Activated T-cell treated with anti-CD3 and anti-CD28 coated beads, Interleukin-2, amount 50 U/mL, for 72 hours (primary cell): ENCODE measurements at regions not wholly inside any gene's neighbourhood (a gene's known extent, or its start where the extent isn't known, plus 50 kb on each side); places are given as distances from the start of the nearest gene placed in this dataset.

Source experiments
- ATAC-seq, 2 donors: fragments of 150-1000 bp; cut with Tn5 transposase; replicated peaks in 1 of 2; 2 replicates each; pipeline ENCODE4 v1.10.0; 2021; ENCODE audit warnings: moderate library complexity in 2 of 2, mild to moderate bottlenecking in 1 of 2
- DNase-seq, 2 donors: peaks; one replicate each; pipeline ENCODE4 v3.0.0; 2021 to 2022; ENCODE audit warnings: mixed read lengths in 1 of 2
- H3K27ac Mint-ChIP-seq: one replicate; pipeline ENCODE4 v1.8.0; 2022; ENCODE audit warnings: mild to moderate bottlenecking, moderate library complexity, mixed read lengths
- H3K27me3 Mint-ChIP-seq: one replicate; pipeline ENCODE4 v1.8.0; 2022; ENCODE audit warnings: low read depth, mixed read lengths
- H3K36me3 Mint-ChIP-seq, 2 donors: one replicate each; pipeline ENCODE4 v1.8.0; 2022; ENCODE audit warnings: mixed read lengths in 2 of 2, mild to moderate bottlenecking in 1 of 2; ENCODE audit not compliant: insufficient read depth in 2 of 2
- H3K4me1 Mint-ChIP-seq: one replicate; pipeline ENCODE4 v1.8.0; 2022; ENCODE audit warnings: low read depth, mixed read lengths
- H3K4me3 Mint-ChIP-seq, 2 donors: one replicate each; pipeline ENCODE4 v1.8.0; 2022; ENCODE audit warnings: mild to moderate bottlenecking in 2 of 2, mixed read lengths in 2 of 2, moderate library complexity in 2 of 2
- H3K9me3 Mint-ChIP-seq, 2 donors: one replicate each; pipeline ENCODE4 v1.8.0; 2022; ENCODE audit warnings: mixed read lengths in 2 of 2

DNA sequence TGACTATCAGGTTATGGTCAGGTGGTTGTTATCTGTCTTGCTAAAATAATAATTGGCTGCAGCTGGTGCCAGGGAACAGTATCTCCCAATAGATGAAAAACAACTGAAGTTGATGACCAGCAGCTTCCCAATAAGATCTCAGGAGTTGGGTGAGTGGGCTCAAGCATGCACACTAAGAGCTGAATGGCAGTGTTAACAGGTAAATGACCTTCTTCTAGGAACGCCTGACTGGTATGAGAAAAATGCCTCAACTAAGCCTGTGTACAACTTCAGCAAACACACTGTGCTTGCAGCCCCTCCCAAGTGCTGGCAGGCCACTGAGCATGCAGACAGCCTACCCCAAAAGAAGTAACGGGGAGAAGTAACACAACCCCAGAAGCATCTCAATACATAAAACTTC is 636.9 kb downstream of the ACTR3B start:
- Mint-ChIP-seq H3K36me3 (peaks cover 0 to 4% of the 10 kb centered on the region in 2 donors), H3K4me3 (no peak overlapping the region), H3K4me1 (no peaks in the 10 kb centered on the region), H3K27ac (no peak overlapping the region), H3K9me3 (peaks cover 2 to 9% of the 10 kb centered on the region in 2 donors), H3K27me3 (no peaks in the 10 kb centered on the region)
- DNase-seq (no peak), ATAC-seq (no peak)

DNA sequence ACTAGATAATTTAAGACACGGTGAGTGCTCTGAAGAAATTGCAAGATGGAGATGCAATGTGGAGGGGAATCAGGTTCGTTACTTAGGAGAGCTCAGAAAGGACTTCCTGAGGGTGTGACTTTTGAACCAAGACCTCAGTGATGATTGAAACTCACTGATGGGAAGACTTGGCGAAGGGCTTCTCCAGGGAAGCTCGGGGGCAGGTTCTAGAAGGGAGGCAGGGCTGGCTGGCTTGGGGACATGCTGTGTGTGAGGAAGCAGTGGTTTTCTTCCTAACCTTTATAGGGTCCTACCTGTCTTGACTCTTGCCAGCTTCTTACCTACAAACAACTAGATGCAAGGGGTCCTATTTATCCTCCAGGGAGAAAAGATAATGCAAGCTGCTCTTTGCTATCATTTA is 637.9 kb downstream of the ACTR3B start:
- peaks cover 6 to 11% of the 10 kb centered on the region in 2 donors for H3K9me3 Mint-ChIP-seq
- H3K4me3 Mint-ChIP-seq, result no peak overlapping the region
- no peaks in the 10 kb centered on the region for H3K27me3 Mint-ChIP-seq
- no peaks in the 10 kb centered on the region for H3K4me1 Mint-ChIP-seq
- no peak for ATAC-seq
- H3K27ac Mint-ChIP-seq, result no peak overlapping the region
- H3K36me3 Mint-ChIP-seq, result peaks cover 0 to 4% of the 10 kb centered on the region in 2 donors
- DNase-seq, result no peak

DNA sequence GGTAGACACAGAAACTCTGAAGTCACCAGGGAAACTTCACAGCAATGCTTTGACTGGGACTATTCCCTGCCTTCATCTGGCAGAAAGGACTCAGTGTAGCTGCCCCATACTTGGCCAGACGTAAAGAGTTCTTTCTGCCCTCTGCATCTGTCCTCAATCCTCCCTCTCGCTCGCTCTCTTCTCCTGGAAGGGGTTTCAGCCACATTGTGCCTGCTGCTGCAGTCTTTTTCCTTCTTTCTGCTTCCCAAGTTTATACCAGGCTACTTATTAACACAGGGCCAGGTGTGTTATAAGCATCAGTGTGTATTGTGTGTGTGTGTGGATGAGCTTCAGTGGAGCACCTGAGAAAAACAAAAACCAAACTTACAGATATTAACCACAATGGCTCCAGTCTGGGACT is 638.4 kb downstream of the ACTR3B start:
- Mint-ChIP-seq H3K27ac (no peak overlapping the region), H3K9me3 (peaks cover 6 to 11% of the 10 kb centered on the region in 2 donors), H3K36me3 (peaks cover 0 to 4% of the 10 kb centered on the region in 2 donors), H3K4me1 (no peaks in the 10 kb centered on the region), H3K4me3 (no peak overlapping the region), H3K27me3 (no peaks in the 10 kb centered on the region)
- DNase-seq, result no peak
- ATAC-seq, result no peak

DNA sequence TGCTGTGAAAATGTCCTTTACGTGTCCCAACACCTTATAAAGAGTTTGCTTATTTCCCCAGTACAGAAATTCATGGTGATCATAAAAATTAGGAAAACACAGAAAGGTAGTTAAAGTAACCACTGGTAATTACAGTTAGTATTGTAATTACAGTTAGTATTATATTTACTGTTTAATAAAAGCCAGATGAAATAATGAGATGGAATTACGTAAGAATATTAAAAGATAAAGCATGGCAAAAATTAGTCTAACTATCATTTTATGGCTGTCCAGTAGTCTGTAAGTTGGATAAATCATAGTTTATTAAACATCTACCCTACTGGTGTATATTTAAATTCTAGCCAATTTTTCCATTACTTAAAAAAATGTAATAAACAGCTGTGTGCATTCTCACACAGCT is 638.8 kb downstream of the ACTR3B start:
- no peak for DNase-seq
- Mint-ChIP-seq H3K9me3 (peaks cover 4 to 7% of the 10 kb centered on the region in 2 donors), H3K27ac (no peak overlapping the region), H3K36me3 (peaks cover 0 to 3% of the 10 kb centered on the region in 2 donors), H3K4me3 (no peak overlapping the region), H3K27me3 (no peaks in the 10 kb centered on the region), H3K4me1 (no peaks in the 10 kb centered on the region)
- ATAC-seq, result no peak

DNA sequence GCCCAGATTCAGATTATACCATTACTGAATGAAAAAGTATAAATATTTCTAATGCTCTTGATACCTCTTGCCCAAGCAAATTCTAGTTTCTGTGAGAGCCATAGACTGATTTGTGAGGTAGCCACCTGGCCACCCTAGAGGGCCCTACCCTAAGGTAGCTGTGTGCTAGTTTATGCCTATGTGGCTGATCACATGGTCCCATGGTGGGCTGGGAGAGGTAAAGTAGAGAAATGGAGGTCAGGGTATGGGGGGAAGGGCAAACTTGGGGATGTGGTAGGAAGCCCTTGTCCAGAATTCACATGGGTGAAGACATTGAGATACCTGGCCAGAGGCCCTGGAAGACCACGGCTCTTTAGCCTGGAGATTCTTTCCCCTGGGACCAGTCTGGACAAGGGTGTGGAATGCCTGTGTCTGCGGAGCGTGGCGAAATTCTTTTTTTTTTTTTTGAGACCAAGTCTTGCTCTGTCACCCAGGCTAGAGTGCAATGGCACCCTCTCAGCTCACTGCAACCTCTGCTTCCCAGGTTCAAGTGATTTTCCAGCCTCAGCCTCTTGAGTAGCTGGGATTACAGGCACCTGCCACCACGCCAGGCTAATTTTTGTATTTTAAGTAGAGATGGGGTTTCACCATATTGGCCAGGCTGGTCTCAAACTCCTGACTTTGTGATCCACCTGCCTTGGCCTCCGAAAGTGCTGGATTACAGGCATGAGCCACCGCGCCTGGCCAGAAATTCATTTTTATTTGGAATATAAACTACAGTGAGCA is 639.4 kb downstream of the ACTR3B start:
- DNase-seq (no peak), ATAC-seq (no peak)
- no peaks in the 10 kb centered on the region for H3K36me3 Mint-ChIP-seq
- H3K9me3 Mint-ChIP-seq, result peaks cover 4 to 6% of the 10 kb centered on the region in 2 donors
- no peaks in the 10 kb centered on the region for H3K27me3 Mint-ChIP-seq
- no peak overlapping the region for H3K4me3 Mint-ChIP-seq
- H3K4me1 Mint-ChIP-seq, result no peaks in the 10 kb centered on the region
- H3K27ac Mint-ChIP-seq, result no peak overlapping the region

DNA sequence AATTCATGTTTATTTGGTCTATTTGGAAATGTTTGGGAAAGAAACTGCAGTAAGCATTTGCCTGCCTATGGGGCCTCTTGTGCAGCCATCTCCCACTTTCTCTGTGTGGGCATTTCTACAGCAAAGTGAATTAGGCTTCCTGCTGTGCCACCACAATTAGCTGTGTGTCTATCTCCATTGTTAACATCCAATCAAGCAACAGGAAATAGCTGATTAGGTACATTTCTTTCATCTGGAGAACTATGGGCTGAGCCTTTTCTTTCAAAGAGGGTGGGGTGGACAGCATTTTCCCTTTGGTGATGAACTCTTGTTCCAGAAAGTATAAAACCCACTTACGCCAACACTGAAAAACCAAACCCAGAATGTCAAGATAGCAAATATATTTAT is 640.0 kb downstream of the ACTR3B start:
- no peak overlapping the region for H3K27ac Mint-ChIP-seq
- peaks cover 4 to 6% of the 10 kb centered on the region in 2 donors for H3K9me3 Mint-ChIP-seq
- no peak for ATAC-seq
- H3K36me3 Mint-ChIP-seq, result no peaks in the 10 kb centered on the region
- DNase-seq, result no peak
- H3K4me3 Mint-ChIP-seq, result no peak overlapping the region
- H3K4me1 Mint-ChIP-seq, result no peaks in the 10 kb centered on the region
- H3K27me3 Mint-ChIP-seq, result no peaks in the 10 kb centered on the region

DNA sequence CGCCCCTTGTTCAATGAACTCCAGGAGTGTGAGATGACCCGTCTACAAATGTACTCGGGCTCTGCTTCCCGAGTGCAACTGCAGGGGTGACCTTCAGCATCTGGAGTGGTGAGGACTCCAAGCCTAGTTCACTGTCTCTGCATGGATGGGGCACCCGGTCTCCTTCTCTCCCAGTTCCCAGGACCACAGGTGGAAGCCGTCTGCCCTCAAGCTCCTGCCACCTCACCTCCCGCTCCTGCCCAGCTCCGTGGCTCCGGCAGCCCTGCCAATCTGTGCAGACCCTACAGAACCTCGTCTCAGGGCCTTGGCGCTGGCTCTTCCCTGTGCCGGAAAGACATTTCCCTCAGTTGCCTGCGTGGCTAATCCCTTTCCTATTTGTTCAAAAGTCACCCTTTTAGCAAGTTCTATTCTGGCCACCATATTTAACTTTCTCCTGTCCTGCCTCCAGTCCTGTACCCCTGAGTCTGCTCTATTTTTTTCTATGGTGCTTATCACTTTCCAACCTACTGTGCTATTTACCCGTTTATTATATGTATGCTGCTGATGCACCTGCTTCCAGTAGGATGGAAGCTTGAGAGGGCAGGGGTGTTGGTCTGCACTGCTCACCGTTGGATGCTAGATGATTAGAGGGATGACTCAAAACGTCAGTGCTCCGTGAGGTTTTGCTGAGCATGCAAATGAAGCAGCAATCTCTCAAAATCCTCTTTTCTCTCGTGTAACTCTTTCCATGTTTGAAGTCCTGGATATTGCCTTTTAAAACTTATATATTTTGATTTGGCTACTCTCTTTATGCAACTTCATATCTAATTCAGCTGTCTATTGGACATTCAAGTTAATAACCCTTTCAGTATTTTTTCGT is 641.4 kb downstream of the ACTR3B start:
- DNase-seq, result no peak
- Mint-ChIP-seq H3K27ac (no peak overlapping the region), H3K36me3 (no peaks in the 10 kb centered on the region), H3K9me3 (peaks cover 4 to 6% of the 10 kb centered on the region in 2 donors), H3K4me1 (no peaks in the 10 kb centered on the region), H3K27me3 (no peaks in the 10 kb centered on the region), H3K4me3 (no peak overlapping the region)
- no peak for ATAC-seq

DNA sequence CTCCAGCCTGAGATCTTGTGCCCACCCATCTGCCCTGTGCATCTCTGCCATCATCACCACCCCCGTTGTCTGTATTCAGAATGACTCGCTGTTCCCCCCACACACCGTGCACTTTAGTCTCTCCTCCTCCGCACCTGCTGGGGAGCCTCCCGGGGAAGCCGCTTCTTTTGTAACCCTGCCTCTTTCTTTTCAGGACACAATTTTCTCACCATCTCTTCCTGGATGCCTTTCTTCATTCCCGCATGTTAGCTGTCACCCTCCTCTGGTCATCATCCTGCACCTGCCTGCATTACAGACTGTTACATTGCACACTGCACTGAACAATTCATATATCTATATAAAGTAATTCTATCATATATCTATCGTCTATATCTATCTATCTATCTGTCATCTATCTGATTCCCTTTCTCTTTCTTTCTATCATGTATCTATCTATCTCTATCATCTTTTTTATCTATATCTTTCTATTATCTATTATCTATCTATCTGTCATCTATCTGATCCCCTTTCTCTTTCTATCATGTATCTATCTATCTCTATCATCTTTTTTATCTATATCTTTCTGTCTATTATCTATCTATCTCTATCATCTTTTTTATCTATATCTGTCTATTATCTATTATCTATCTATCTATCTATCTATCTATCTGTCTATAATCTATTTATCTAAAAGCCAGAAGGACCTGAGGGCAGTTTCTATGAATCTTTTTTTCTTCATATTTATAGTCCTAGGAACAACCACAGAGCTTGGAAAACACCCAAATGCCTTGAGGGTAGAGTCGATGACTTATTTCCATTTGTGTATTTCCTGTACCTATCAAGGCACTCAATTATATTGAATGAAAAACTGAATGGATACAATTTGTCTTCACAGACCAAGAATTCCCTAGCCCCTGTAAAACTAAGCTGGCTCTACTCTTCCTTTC is 642.5 kb downstream of the ACTR3B start:
- Mint-ChIP-seq H3K27me3 (no peaks in the 10 kb centered on the region), H3K4me3 (no peak overlapping the region), H3K9me3 (peaks cover 4 to 5% of the 10 kb centered on the region in 2 donors), H3K27ac (no peak overlapping the region), H3K36me3 (no peaks in the 10 kb centered on the region), H3K4me1 (no peaks in the 10 kb centered on the region)
- no peak for DNase-seq
- ATAC-seq, result no peak

DNA sequence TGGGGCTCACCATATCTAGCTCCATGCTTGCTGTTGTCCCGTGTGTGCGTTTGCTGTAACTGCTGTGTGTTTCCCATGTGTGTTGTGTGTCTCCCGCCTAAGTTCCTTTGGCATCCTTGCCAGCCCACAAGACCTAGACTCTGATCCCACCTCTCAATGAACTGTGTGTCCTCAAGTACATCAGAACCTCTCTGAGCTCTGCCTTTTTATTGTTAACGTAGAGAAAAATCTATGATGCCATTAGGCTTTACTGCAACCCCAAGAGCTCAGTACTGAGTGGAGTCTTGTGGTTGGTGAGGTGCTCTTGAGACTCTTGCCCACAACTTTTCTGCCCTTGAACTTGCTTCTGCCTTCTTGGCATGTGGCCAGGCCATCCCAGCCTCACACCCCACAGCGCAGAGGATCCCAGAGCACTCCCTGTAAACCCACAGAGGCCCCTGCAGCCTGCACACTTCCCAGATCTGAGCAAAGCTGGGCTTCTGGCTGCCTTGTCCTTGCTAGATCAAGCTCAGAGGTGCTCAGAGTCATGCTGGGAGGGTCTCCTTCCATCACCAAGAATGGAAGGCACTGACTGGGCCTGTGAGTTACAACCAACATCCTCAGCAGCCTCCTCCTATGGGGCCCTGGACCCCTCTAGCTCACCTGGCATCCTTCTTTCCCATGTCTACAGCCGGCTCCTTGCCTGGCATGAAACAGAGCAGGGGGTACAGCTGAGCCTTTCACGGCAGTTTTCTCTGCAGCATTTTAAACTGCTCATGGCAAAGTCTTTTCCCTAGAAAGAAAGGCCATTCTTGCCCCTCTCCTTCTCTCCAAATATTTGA is 643.4 kb downstream of the ACTR3B start:
- Mint-ChIP-seq H3K36me3 (no peaks in the 10 kb centered on the region), H3K4me1 (no peaks in the 10 kb centered on the region), H3K27ac (no peak overlapping the region), H3K4me3 (no peak overlapping the region), H3K27me3 (no peaks in the 10 kb centered on the region), H3K9me3 (peaks cover 4 to 6% of the 10 kb centered on the region in 2 donors)
- DNase-seq, result no peak
- ATAC-seq, result no peak

DNA sequence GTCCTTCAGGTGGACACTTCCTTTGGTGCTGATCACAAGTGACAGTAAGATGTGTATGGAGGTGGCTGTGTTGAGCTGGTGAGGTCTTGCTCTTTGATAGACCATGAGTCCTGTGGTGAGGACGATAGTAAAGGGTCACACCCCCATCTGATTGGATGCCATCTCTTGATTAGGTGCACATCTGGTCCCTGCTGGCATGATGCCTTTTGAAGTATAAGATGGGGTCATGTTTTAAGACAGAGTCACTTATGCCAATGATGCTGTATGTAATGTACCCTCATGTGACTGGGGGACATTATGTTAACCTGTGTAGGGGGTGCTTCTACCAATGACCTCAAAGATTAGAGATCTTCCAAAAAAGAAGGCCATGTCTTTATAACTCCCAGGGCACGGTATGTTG is 644.6 kb downstream of the ACTR3B start:
- Mint-ChIP-seq H3K27ac (no peak overlapping the region), H3K4me1 (no peaks in the 10 kb centered on the region), H3K27me3 (no peaks in the 10 kb centered on the region), H3K9me3 (peaks cover 4 to 6% of the 10 kb centered on the region in 2 donors), H3K4me3 (no peak overlapping the region), H3K36me3 (no peaks in the 10 kb centered on the region)
- DNase-seq, result no peak
- no peak for ATAC-seq

DNA sequence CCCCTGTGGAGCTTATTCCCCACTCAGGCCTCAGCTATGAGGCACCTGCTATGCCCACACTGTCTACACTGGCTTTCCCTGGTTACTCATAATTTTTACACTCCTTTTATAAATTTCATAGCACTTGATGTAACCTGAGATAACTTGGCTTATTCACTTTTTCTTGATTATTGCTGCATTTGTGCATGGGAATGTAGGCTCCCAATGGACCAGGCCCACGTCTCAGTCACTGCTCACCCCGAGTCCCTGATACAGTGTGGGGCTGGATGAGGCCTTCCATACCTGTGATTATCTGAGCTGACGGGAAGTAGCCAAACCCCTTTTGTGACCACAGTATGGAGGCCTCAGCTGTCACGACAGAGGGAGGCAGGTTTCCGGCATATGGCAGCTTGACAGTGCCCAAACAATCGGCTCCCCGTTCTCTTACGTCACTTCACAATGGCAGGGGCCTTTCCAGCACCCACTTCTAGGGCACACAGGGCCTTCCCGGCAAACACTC is 645.3 kb downstream of the ACTR3B start:
- no peaks in the 10 kb centered on the region for H3K36me3 Mint-ChIP-seq
- peaks cover 4 to 7% of the 10 kb centered on the region in 2 donors for H3K9me3 Mint-ChIP-seq
- no peak overlapping the region for H3K27ac Mint-ChIP-seq
- no peak for DNase-seq
- H3K4me3 Mint-ChIP-seq, result no peak overlapping the region
- no peaks in the 10 kb centered on the region for H3K4me1 Mint-ChIP-seq
- no peaks in the 10 kb centered on the region for H3K27me3 Mint-ChIP-seq
- no peak for ATAC-seq
